ENCODE measurements at regions not wholly inside any gene's neighbourhood (a gene's known extent, or its start where the extent isn't known, plus 50 kb on each side); places are given as distances from the start of the nearest gene placed in this dataset.

- WGBS = 64% methylated on average over 3 of the region's 3 CpGs
- H3K9me3 ChIP-seq (ENCODE audit: control insufficient read depth in 4 of 4, low read length in 3 of 4) = no peaks in the 10 kb centered on the region
- no peak overlapping the region for H3K9ac ChIP-seq (ENCODE audit: low read depth in 1 of 2, low read length in 2 of 2)
- no peak for TF ChIP-seq SP1 (IDR thresholded peaks at IDR 0.05)
- no peak for TF ChIP-seq NR2F2 (IDR thresholded peaks at IDR 0.05)
- TF ChIP-seq GABPA (IDR thresholded peaks at IDR 0.05 in 1 of 2, conservative IDR thresholded peaks at IDR 0.05 in 1 of 2) = no peak
- no peak for TF ChIP-seq HNF4G (IDR thresholded peaks at IDR 0.05)
- no peak for TF ChIP-seq ZBTB33 (IDR thresholded peaks at IDR 0.05)
- no peak for TF ChIP-seq FOXA1 (IDR thresholded peaks at IDR 0.05)
- TF ChIP-seq, protein P1, sequence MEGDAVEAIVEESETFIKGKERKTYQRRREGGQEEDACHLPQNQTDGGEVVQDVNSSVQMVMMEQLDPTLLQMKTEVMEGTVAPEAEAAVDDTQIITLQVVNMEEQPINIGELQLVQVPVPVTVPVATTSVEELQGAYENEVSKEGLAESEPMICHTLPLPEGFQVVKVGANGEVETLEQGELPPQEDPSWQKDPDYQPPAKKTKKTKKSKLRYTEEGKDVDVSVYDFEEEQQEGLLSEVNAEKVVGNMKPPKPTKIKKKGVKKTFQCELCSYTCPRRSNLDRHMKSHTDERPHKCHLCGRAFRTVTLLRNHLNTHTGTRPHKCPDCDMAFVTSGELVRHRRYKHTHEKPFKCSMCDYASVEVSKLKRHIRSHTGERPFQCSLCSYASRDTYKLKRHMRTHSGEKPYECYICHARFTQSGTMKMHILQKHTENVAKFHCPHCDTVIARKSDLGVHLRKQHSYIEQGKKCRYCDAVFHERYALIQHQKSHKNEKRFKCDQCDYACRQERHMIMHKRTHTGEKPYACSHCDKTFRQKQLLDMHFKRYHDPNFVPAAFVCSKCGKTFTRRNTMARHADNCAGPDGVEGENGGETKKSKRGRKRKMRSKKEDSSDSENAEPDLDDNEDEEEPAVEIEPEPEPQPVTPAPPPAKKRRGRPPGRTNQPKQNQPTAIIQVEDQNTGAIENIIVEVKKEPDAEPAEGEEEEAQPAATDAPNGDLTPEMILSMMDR (IDR thresholded peaks at IDR 0.05; ENCODE audit: low read depth, low read length, missing input control) = no peak
- H3K27ac ChIP-seq (ENCODE audit: low read depth in 1 of 2, low read length in 2 of 2) = no peak overlapping the region
- H3K4me1 ChIP-seq (ENCODE audit: control insufficient read depth in 4 of 4, insufficient read depth in 4 of 4, low read length in 3 of 4) = no peaks in the 10 kb centered on the region
- no peaks in the 10 kb centered on the region for H3K36me3 ChIP-seq (ENCODE audit: control insufficient read depth in 4 of 4, insufficient read depth in 3 of 4, low read depth in 1 of 4, low read length in 3 of 4)
- H3K4me3 ChIP-seq (ENCODE audit: low read depth in 1 of 3, low read length in 3 of 3) = no peak overlapping the region
- no peak for DNase-seq (ENCODE audit: low spot score)
- H3K27me3 ChIP-seq (ENCODE audit: control insufficient read depth in 4 of 4, insufficient read depth in 4 of 4, low read length in 3 of 4) = no peaks in the 10 kb centered on the region
Observed at GRCh38 chr10:52455098-52455497, 141.0 kb downstream of the DKK1 start.

DNA sequence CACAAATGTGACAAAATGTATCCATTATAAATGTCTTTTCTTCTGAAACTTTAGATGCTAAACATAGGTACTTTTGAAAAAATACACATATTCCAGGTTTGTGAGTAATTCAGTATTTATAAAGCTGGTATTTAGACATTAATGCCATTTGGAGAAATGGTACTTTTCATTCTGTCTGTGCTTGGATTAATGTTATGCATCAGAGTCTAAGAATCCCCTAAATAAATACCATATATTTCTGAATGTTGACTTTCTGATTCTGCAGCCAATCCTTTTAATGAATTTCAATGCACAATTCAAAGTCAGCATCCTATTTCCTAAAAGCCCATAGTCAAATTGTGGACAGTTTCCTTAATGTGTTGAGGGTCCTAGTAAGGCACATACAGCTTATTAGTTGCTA lies 145.0 kb downstream of the DKK1 start:
- H3K27me3 ChIP-seq (ENCODE audit: control insufficient read depth in 4 of 4, insufficient read depth in 4 of 4, low read length in 3 of 4) = no peaks in the 10 kb centered on the region
- H3K27ac ChIP-seq (ENCODE audit: low read depth in 1 of 2, low read length in 2 of 2) = no peak overlapping the region
- no peaks in the 10 kb centered on the region for H3K36me3 ChIP-seq (ENCODE audit: control insufficient read depth in 4 of 4, insufficient read depth in 3 of 4, low read depth in 1 of 4, low read length in 3 of 4)
- no peak for DNase-seq (ENCODE audit: low spot score)
- H3K4me3 ChIP-seq (ENCODE audit: low read depth in 1 of 3, low read length in 3 of 3) = no peak overlapping the region
- no peaks in the 10 kb centered on the region for H3K4me1 ChIP-seq (ENCODE audit: control insufficient read depth in 4 of 4, insufficient read depth in 4 of 4, low read length in 3 of 4)
- no peaks in the 10 kb centered on the region for H3K9me3 ChIP-seq (ENCODE audit: control insufficient read depth in 4 of 4, low read length in 3 of 4)
- TF ChIP-seq NR2F2 (IDR thresholded peaks at IDR 0.05) (no peak), JUND (IDR thresholded peaks at IDR 0.05) (no peak), FOXA2 (IDR thresholded peaks at IDR 0.05) (no peak), TAF1 (conservative IDR thresholded peaks at IDR 0.05) (no peak), EGR1 (IDR thresholded peaks at IDR 0.05; ENCODE audit: low read depth in 2 of 2) (no peak), REST (IDR thresholded peaks at IDR 0.05) (no peak), HNF4G (IDR thresholded peaks at IDR 0.05) (no peak), FOXA1 (IDR thresholded peaks at IDR 0.05) (no peak), GABPA (IDR thresholded peaks at IDR 0.05 in 1 of 2, conservative IDR thresholded peaks at IDR 0.05 in 1 of 2) (no peak), ZBTB33 (IDR thresholded peaks at IDR 0.05) (no peak), SP1 (IDR thresholded peaks at IDR 0.05) (no peak), MAX (IDR thresholded peaks at IDR 0.05) (no peak)
- TF ChIP-seq, protein P2, sequence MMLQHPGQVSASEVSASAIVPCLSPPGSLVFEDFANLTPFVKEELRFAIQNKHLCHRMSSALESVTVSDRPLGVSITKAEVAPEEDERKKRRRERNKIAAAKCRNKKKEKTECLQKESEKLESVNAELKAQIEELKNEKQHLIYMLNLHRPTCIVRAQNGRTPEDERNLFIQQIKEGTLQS (IDR thresholded peaks at IDR 0.05) = no peak
- TF ChIP-seq, protein P1 (IDR thresholded peaks at IDR 0.05; ENCODE audit: low read depth, low read length, missing input control) = no peak
- no peak overlapping the region for H3K9ac ChIP-seq (ENCODE audit: low read depth in 1 of 2, low read length in 2 of 2)
